ENCODE measurements at regions not wholly inside any gene's neighbourhood (a gene's known extent, or its start where the extent isn't known, plus 50 kb on each side); places are given as distances from the start of the nearest gene placed in this dataset.

- Histone ChIP-seq H3K9me3 (ENCODE audit: severe bottlenecking) (no peaks in the 10 kb centered on the region), H3K36me3 (ENCODE audit: low read depth) (no peaks in the 10 kb centered on the region), H3K4me3 (ENCODE audit: severe bottlenecking) (no peak overlapping the region), H3K4me1 (ENCODE audit: insufficient read depth, poor library complexity, severe bottlenecking) (no peaks in the 10 kb centered on the region), H3K27ac (ENCODE audit: poor library complexity, severe bottlenecking) (no peak overlapping the region), H3K27me3 (ENCODE audit: insufficient read depth, poor library complexity, severe bottlenecking) (no peaks in the 10 kb centered on the region)
- no peak for ATAC-seq (ENCODE audit: low read depth)
- DNase-seq (ENCODE audit: low spot score): no peak
- TF ChIP-seq CTCF (IDR thresholded peaks at IDR 0.05; ENCODE audit: poor library complexity, severe bottlenecking): no peak
These were observed 632.0 kb upstream of the SPRY2 start for GRCh38 chr13:80972857-80973478.

- no peaks in the 10 kb centered on the region for H3K27me3 ChIP-seq (ENCODE audit: insufficient read depth, poor library complexity, severe bottlenecking)
- ATAC-seq (ENCODE audit: low read depth) (no peak), DNase-seq (ENCODE audit: low spot score) (no peak)
- no peaks in the 10 kb centered on the region for H3K4me1 ChIP-seq (ENCODE audit: insufficient read depth, poor library complexity, severe bottlenecking)
- H3K36me3 ChIP-seq (ENCODE audit: low read depth): no peaks in the 10 kb centered on the region
- no peak for TF ChIP-seq CTCF (IDR thresholded peaks at IDR 0.05; ENCODE audit: poor library complexity, severe bottlenecking)
- H3K9me3 ChIP-seq (ENCODE audit: severe bottlenecking): no peaks in the 10 kb centered on the region
- no peak overlapping the region for H3K27ac ChIP-seq (ENCODE audit: poor library complexity, severe bottlenecking)
- H3K4me3 ChIP-seq (ENCODE audit: severe bottlenecking): no peak overlapping the region
These were observed 624.2 kb upstream of the SPRY2 start for GRCh38 chr13:80965097-80965496.

DNA sequence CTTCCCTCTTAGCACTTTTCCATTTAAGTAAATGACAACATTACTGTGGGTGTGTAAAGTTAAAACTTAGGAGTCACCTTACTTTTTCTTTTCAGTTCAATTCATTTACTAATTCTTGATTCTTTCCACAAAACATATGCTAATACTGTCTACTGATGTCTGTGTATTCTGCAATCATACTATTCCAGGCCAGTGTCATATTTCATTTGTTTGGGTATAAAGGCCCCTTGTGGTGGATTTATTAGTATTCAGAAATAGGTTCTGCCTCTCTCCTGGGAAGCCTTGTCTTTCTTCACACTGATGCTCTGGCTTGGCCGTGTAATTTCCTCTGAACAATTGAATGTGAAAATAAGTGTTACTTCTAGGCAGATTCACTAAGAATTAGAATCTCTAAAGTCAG is 621.9 kb upstream of the SPRY2 start:
- H3K27me3 ChIP-seq (ENCODE audit: insufficient read depth, poor library complexity, severe bottlenecking): no peaks in the 10 kb centered on the region
- TF ChIP-seq CTCF (IDR thresholded peaks at IDR 0.05; ENCODE audit: poor library complexity, severe bottlenecking): no peak
- ATAC-seq (ENCODE audit: low read depth) (no peak), DNase-seq (ENCODE audit: low spot score) (no peak)
- H3K36me3 ChIP-seq (ENCODE audit: low read depth): no peaks in the 10 kb centered on the region
- H3K4me3 ChIP-seq (ENCODE audit: severe bottlenecking): no peak overlapping the region
- no peaks in the 10 kb centered on the region for H3K4me1 ChIP-seq (ENCODE audit: insufficient read depth, poor library complexity, severe bottlenecking)
- H3K27ac ChIP-seq (ENCODE audit: poor library complexity, severe bottlenecking): no peak overlapping the region
- no peaks in the 10 kb centered on the region for H3K9me3 ChIP-seq (ENCODE audit: severe bottlenecking)

GRCh38 chr13:80962173-80962572 is 621.2 kb upstream of the SPRY2 start:
- ATAC-seq (ENCODE audit: low read depth): no peak
- TF ChIP-seq CTCF (IDR thresholded peaks at IDR 0.05; ENCODE audit: poor library complexity, severe bottlenecking): no peak

GRCh38 chr13:80957019-80957655 is 616.2 kb upstream of the SPRY2 start:
- H3K27ac ChIP-seq (ENCODE audit: poor library complexity, severe bottlenecking): no peak overlapping the region
- H3K9me3 ChIP-seq (ENCODE audit: severe bottlenecking): no peaks in the 10 kb centered on the region
- no peaks in the 10 kb centered on the region for H3K36me3 ChIP-seq (ENCODE audit: low read depth)
- no peak overlapping the region for H3K4me3 ChIP-seq (ENCODE audit: severe bottlenecking)
- no peak for DNase-seq (ENCODE audit: low spot score)
- H3K27me3 ChIP-seq (ENCODE audit: insufficient read depth, poor library complexity, severe bottlenecking): no peaks in the 10 kb centered on the region
- no peak for ATAC-seq (ENCODE audit: low read depth)
- no peaks in the 10 kb centered on the region for H3K4me1 ChIP-seq (ENCODE audit: insufficient read depth, poor library complexity, severe bottlenecking)
- no peak for TF ChIP-seq CTCF (IDR thresholded peaks at IDR 0.05; ENCODE audit: poor library complexity, severe bottlenecking)

More at GRCh38 chr13:80962173-80962572, 621.2 kb upstream of the SPRY2 start:
- Histone ChIP-seq H3K9me3 (ENCODE audit: severe bottlenecking) (no peaks in the 10 kb centered on the region), H3K27ac (ENCODE audit: poor library complexity, severe bottlenecking) (no peak overlapping the region), H3K27me3 (ENCODE audit: insufficient read depth, poor library complexity, severe bottlenecking) (no peaks in the 10 kb centered on the region), H3K4me1 (ENCODE audit: insufficient read depth, poor library complexity, severe bottlenecking) (no peaks in the 10 kb centered on the region), H3K36me3 (ENCODE audit: low read depth) (no peaks in the 10 kb centered on the region), H3K4me3 (ENCODE audit: severe bottlenecking) (no peak overlapping the region)
- DNase-seq (ENCODE audit: low spot score): no peak
